Esophagus squamous epithelium (tissue), 4 donors: ENCODE measurements at regions not wholly inside any gene's neighbourhood (a gene's known extent, or its start where the extent isn't known, plus 50 kb on each side); places are given as distances from the start of the nearest gene placed in this dataset.

Source experiments
- POLR2A ChIP-seq, 4 donors: fragments of 450-650 bp; IDR thresholded peaks; one replicate each; pipeline ENCODE4 v1.6.1; 2017; ENCODE audit warnings: antibody characterized with exemption in 4 of 4, mild to moderate bottlenecking in 4 of 4, moderate library complexity in 3 of 4
- TF ChIP-seq, protein P1 (sequence below), 6 experiments: fragments of 450-650 bp in 4 of 6; fragments of 200-600 bp in 2 of 6; sonication (generic) in 2 of 6; IDR thresholded peaks; one replicate each; pipeline ENCODE4 v1.5.1; 2016 to 2019; ENCODE audit warnings: antibody characterized with exemption in 6 of 6, mild to moderate bottlenecking in 4 of 6, moderate library complexity in 4 of 6

- TF ChIP-seq, protein P1, sequence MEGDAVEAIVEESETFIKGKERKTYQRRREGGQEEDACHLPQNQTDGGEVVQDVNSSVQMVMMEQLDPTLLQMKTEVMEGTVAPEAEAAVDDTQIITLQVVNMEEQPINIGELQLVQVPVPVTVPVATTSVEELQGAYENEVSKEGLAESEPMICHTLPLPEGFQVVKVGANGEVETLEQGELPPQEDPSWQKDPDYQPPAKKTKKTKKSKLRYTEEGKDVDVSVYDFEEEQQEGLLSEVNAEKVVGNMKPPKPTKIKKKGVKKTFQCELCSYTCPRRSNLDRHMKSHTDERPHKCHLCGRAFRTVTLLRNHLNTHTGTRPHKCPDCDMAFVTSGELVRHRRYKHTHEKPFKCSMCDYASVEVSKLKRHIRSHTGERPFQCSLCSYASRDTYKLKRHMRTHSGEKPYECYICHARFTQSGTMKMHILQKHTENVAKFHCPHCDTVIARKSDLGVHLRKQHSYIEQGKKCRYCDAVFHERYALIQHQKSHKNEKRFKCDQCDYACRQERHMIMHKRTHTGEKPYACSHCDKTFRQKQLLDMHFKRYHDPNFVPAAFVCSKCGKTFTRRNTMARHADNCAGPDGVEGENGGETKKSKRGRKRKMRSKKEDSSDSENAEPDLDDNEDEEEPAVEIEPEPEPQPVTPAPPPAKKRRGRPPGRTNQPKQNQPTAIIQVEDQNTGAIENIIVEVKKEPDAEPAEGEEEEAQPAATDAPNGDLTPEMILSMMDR (IDR thresholded peaks at IDR 0.05): no peak
- TF ChIP-seq POLR2A (IDR thresholded peaks at IDR 0.05): no peak
Observed at GRCh38 chr7:116421298-116421697, 78.2 kb upstream of the CAV2 start.
